Gastrocnemius medialis (tissue), 4 donors: ENCODE measurements at regions not wholly inside any gene's neighbourhood (a gene's known extent, or its start where the extent isn't known, plus 50 kb on each side); places are given as distances from the start of the nearest gene placed in this dataset.

Experiments used
- CTCF ChIP-seq, 5 experiments: fragments of 450-650 bp in 3 of 5; fragments of 200-600 bp in 2 of 5; sonication (generic) in 2 of 5; IDR thresholded peaks in 4 of 5; conservative IDR thresholded peaks in 1 of 5; 1 replicate in 4 of 5; 2 replicates in 1 of 5; pipeline ENCODE4 v1.5.1; 2016 to 2019; ENCODE audit warnings: antibody characterized with exemption in 5 of 5, mild to moderate bottlenecking in 3 of 5, moderate library complexity in 3 of 5
- POLR2A ChIP-seq, 2 donors: fragments of 450-650 bp; IDR thresholded peaks; one replicate each; pipeline ENCODE4 v1.6.1; 2017; ENCODE audit warnings: antibody characterized with exemption in 2 of 2, mild to moderate bottlenecking in 2 of 2, moderate library complexity in 2 of 2

GRCh38 chr6:170210651-170211403, 80.1 kb downstream of the DLL1 start:
- no peak for TF ChIP-seq POLR2A (IDR thresholded peaks at IDR 0.05)
- TF ChIP-seq CTCF (IDR thresholded peaks at IDR 0.05 in 4 of 5, conservative IDR thresholded peaks at IDR 0.05 in 1 of 5) = no peak
